OCI-LY7 (cell line): ENCODE measurements at regions not wholly inside any gene's neighbourhood (a gene's known extent, or its start where the extent isn't known, plus 50 kb on each side); places are given as distances from the start of the nearest gene placed in this dataset.

Experiments
- BruUV-seq: library from RNA; stranded (reverse); fragments of 400-500 nt; replicated peaks from 2 replicates; lab custom pipeline; 2021; lab: Mats Ljungman, UMichigan
- CTCF ChIA-PET: fragments of 300-600 bp; sonication (Branson Sonifier 250); formaldehyde crosslinking; loops from one replicate; lab custom pipeline; 2022; ENCODE audit warnings: antibody characterized with exemption; ENCODE audit not compliant: unreplicated experiment; lab: Charles Lee
- POLR2A ChIA-PET: fragments of 300-600 bp; sonication (Branson Sonifier 250); formaldehyde crosslinking; loops from one replicate; lab custom pipeline; 2022; ENCODE audit warnings: antibody characterized with exemption; lab: Charles Lee
- DNase-seq: peaks from one replicate; pipeline ENCODE4 v3.0.0-alpha.2; 2015; ENCODE audit warnings: low spot score
- H2AFZ ChIP-seq: fragments of 200-600 bp; sonication (generic), shearing (Covaris generic); 2 replicates; pipeline ENCODE4 v1.6.1; 2014; ENCODE audit warnings: mild to moderate bottlenecking, antibody characterized with exemption, low read length, moderate library complexity
- H3K27ac ChIP-seq: fragments of 200-600 bp; sonication (generic); 2 replicates; pipeline ENCODE4 v1.5.1; 2014; ENCODE audit warnings: mixed run types, low read depth, mild to moderate bottlenecking, moderate library complexity, low read length, inconsistent platforms; ENCODE audit not compliant: poor library complexity, severe bottlenecking
- H3K36me3 ChIP-seq: fragments of 200-600 bp; sonication (generic); 2 replicates; pipeline ENCODE4 v1.6.1; 2014; ENCODE audit warnings: mild to moderate bottlenecking, antibody characterized with exemption, low read length, moderate library complexity, mixed read lengths; ENCODE audit not compliant: insufficient read depth
- H3K4me1 ChIP-seq: fragments of 200-600 bp; sonication (generic); 2 replicates; pipeline ENCODE4 v1.5.1; 2014; ENCODE audit warnings: mild to moderate bottlenecking, low read length; ENCODE audit not compliant: insufficient read depth, poor library complexity, severe bottlenecking
- H3K4me2 ChIP-seq: fragments of 200-600 bp; sonication (generic); 2 replicates; pipeline ENCODE4 v1.6.1; 2014; ENCODE audit warnings: mild to moderate bottlenecking, low read length
- H3K4me3 ChIP-seq: fragments of 200-600 bp; sonication (generic); 2 replicates; pipeline ENCODE4 v1.5.1; 2014; ENCODE audit warnings: mild to moderate bottlenecking, low read depth, low read length; ENCODE audit not compliant: poor library complexity, severe bottlenecking
- H3K79me2 ChIP-seq: fragments of 200-600 bp; sonication (generic); 2 replicates; pipeline ENCODE4 v1.6.1; 2016; ENCODE audit warnings: low read depth, mild to moderate bottlenecking, low read length, moderate library complexity, mixed read lengths; ENCODE audit not compliant: insufficient read depth
- H3K9me2 ChIP-seq: fragments of 200-600 bp; sonication (generic); 2 replicates; pipeline ENCODE4 v1.6.1; 2016; ENCODE audit warnings: mild to moderate bottlenecking, low read length, mixed read lengths; ENCODE audit not compliant: insufficient read depth
- H3K9me3 ChIP-seq: fragments of 200-600 bp; sonication (generic); 2 replicates; pipeline ENCODE4 v1.6.1; 2014; ENCODE audit warnings: mild to moderate bottlenecking, mixed run types, low read length, mixed read lengths
- H4K20me1 ChIP-seq: fragments of 200-600 bp; sonication (generic); 2 replicates; pipeline ENCODE4 v1.6.1; 2014; ENCODE audit warnings: mild to moderate bottlenecking, antibody characterized with exemption, low read length, moderate library complexity, mixed read lengths; ENCODE audit not compliant: insufficient read depth
- CTCF ChIP-seq: fragments of 200-600 bp; sonication (generic); conservative IDR thresholded peaks from 2 replicates; pipeline ENCODE4 v1.5.1; 2014; ENCODE audit warnings: mild to moderate bottlenecking, antibody characterized with exemption, low read length, moderate library complexity, mixed read lengths
- EZH2phosphoT487 ChIP-seq: fragments of 200-600 bp; sonication (generic); IDR thresholded peaks from 2 replicates; pipeline ENCODE4 v1.6.1; 2018; ENCODE audit warnings: low read depth, borderline replicate concordance, mild to moderate bottlenecking, mixed run types, antibody characterized with exemption, low read length, moderate library complexity, mixed read lengths
- intact Hi-C: fragments of 100-400 bp; cut with micrococcal nuclease; formaldehyde crosslinking; loops from one replicate; pipeline ENCODE4 v1.10.0; 2022; ENCODE audit not compliant: unreplicated experiment

GRCh38 chr3:194941956-194942511 lies 256.4 kb downstream of the FAM43A start:
- H3K9me2 ChIP-seq: no peaks in the 10 kb centered on the region
- H3K79me2 ChIP-seq: no peaks in the 10 kb centered on the region
- no peak overlapping the region for H2AFZ ChIP-seq
- H3K4me3 ChIP-seq: no peak overlapping the region
- ChIA-PET CTCF (no interaction called here), POLR2A (interaction anchor here (0.5 kb wide), 1 partner anchor 335 kb away, joined by 4 read pairs; no protein-coding TSS in a partner anchor)
- no peak overlapping the region for H3K4me2 ChIP-seq
- no peaks in the 10 kb centered on the region for H3K9me3 ChIP-seq
- H3K27ac ChIP-seq: no peak overlapping the region
- peaks cover 5% of the 10 kb centered on the region for H3K4me1 ChIP-seq
- DNase-seq: no peak
- BruUV-seq: no TSS peak
- TF ChIP-seq CTCF: no peak
- no peak for TF ChIP-seq EZH2phosphoT487
- no peaks in the 10 kb centered on the region for H4K20me1 ChIP-seq
- intact Hi-C loops: no loop called here
- H3K36me3 ChIP-seq: no peaks in the 10 kb centered on the region

- no peak for TF ChIP-seq EZH2phosphoT487
- no peak for TF ChIP-seq CTCF
- ChIA-PET CTCF (no interaction called here), POLR2A (no interaction called here)
- Histone ChIP-seq H3K27ac (no peak overlapping the region), H3K9me3 (no peaks in the 10 kb centered on the region), H3K4me3 (no peak overlapping the region), H4K20me1 (no peaks in the 10 kb centered on the region), H3K9me2 (no peaks in the 10 kb centered on the region), H2AFZ (no peak overlapping the region), H3K4me1 (peaks cover 5% of the 10 kb centered on the region), H3K79me2 (no peaks in the 10 kb centered on the region), H3K4me2 (no peak overlapping the region), H3K36me3 (no peaks in the 10 kb centered on the region)
- no TSS peak for BruUV-seq
- intact Hi-C loops: no loop called here
- DNase-seq: no peak
Measured at GRCh38 chr3:194944526-194944925, 258.8 kb downstream of the FAM43A start.

GRCh38 chr3:194945508-194945907 lies 259.8 kb downstream of the FAM43A start:
- TF ChIP-seq CTCF (no peak), EZH2phosphoT487 (no peak)
- Histone ChIP-seq H3K9me2 (no peaks in the 10 kb centered on the region), H3K4me1 (peaks cover 5% of the 10 kb centered on the region), H3K27ac (no peak overlapping the region), H3K4me2 (no peak overlapping the region), H3K9me3 (no peaks in the 10 kb centered on the region), H4K20me1 (no peaks in the 10 kb centered on the region), H3K4me3 (no peak overlapping the region), H3K79me2 (no peaks in the 10 kb centered on the region), H3K36me3 (no peaks in the 10 kb centered on the region), H2AFZ (no peak overlapping the region)
- CTCF ChIA-PET: no interaction called here
- POLR2A ChIA-PET: no interaction called here
- DNase-seq: no peak
- intact Hi-C loops: no loop called here
- no TSS peak for BruUV-seq
